ENCODE measurements at regions not wholly inside any gene's neighbourhood (a gene's known extent, or its start where the extent isn't known, plus 50 kb on each side); places are given as distances from the start of the nearest gene placed in this dataset.

GRCh38 chr6:134106702-134107101 lies 54.3 kb upstream of the SLC2A12 start:
- TF ChIP-seq, protein P1, sequence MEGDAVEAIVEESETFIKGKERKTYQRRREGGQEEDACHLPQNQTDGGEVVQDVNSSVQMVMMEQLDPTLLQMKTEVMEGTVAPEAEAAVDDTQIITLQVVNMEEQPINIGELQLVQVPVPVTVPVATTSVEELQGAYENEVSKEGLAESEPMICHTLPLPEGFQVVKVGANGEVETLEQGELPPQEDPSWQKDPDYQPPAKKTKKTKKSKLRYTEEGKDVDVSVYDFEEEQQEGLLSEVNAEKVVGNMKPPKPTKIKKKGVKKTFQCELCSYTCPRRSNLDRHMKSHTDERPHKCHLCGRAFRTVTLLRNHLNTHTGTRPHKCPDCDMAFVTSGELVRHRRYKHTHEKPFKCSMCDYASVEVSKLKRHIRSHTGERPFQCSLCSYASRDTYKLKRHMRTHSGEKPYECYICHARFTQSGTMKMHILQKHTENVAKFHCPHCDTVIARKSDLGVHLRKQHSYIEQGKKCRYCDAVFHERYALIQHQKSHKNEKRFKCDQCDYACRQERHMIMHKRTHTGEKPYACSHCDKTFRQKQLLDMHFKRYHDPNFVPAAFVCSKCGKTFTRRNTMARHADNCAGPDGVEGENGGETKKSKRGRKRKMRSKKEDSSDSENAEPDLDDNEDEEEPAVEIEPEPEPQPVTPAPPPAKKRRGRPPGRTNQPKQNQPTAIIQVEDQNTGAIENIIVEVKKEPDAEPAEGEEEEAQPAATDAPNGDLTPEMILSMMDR (IDR thresholded peaks at IDR 0.05; ENCODE audit: low read depth, low read length), result no peak
- TF ChIP-seq POLR2A (IDR thresholded peaks at IDR 0.05; ENCODE audit: extremely low read depth, insufficient read length), result no peak
- no peak for TF ChIP-seq MYC (IDR thresholded peaks at IDR 0.05; ENCODE audit: low read depth, low read length)

All from NB4 (cell line).